K562 (cell line): ENCODE measurements at regions not wholly inside any gene's neighbourhood (a gene's known extent, or its start where the extent isn't known, plus 50 kb on each side); places are given as distances from the start of the nearest gene placed in this dataset.

Experiments
- TF ChIP-seq, protein P1 (sequence below): fragments of 200-600 bp; sonication (generic); IDR thresholded peaks from one replicate; pipeline ENCODE4 v1.6.1; 2012; ENCODE audit warnings: mild to moderate bottlenecking, low read depth, low read length, inconsistent platforms

GRCh38 chr4:188363196-188363595, 224.0 kb downstream of the TRIML1 start (continued):
- TF ChIP-seq, protein P1, sequence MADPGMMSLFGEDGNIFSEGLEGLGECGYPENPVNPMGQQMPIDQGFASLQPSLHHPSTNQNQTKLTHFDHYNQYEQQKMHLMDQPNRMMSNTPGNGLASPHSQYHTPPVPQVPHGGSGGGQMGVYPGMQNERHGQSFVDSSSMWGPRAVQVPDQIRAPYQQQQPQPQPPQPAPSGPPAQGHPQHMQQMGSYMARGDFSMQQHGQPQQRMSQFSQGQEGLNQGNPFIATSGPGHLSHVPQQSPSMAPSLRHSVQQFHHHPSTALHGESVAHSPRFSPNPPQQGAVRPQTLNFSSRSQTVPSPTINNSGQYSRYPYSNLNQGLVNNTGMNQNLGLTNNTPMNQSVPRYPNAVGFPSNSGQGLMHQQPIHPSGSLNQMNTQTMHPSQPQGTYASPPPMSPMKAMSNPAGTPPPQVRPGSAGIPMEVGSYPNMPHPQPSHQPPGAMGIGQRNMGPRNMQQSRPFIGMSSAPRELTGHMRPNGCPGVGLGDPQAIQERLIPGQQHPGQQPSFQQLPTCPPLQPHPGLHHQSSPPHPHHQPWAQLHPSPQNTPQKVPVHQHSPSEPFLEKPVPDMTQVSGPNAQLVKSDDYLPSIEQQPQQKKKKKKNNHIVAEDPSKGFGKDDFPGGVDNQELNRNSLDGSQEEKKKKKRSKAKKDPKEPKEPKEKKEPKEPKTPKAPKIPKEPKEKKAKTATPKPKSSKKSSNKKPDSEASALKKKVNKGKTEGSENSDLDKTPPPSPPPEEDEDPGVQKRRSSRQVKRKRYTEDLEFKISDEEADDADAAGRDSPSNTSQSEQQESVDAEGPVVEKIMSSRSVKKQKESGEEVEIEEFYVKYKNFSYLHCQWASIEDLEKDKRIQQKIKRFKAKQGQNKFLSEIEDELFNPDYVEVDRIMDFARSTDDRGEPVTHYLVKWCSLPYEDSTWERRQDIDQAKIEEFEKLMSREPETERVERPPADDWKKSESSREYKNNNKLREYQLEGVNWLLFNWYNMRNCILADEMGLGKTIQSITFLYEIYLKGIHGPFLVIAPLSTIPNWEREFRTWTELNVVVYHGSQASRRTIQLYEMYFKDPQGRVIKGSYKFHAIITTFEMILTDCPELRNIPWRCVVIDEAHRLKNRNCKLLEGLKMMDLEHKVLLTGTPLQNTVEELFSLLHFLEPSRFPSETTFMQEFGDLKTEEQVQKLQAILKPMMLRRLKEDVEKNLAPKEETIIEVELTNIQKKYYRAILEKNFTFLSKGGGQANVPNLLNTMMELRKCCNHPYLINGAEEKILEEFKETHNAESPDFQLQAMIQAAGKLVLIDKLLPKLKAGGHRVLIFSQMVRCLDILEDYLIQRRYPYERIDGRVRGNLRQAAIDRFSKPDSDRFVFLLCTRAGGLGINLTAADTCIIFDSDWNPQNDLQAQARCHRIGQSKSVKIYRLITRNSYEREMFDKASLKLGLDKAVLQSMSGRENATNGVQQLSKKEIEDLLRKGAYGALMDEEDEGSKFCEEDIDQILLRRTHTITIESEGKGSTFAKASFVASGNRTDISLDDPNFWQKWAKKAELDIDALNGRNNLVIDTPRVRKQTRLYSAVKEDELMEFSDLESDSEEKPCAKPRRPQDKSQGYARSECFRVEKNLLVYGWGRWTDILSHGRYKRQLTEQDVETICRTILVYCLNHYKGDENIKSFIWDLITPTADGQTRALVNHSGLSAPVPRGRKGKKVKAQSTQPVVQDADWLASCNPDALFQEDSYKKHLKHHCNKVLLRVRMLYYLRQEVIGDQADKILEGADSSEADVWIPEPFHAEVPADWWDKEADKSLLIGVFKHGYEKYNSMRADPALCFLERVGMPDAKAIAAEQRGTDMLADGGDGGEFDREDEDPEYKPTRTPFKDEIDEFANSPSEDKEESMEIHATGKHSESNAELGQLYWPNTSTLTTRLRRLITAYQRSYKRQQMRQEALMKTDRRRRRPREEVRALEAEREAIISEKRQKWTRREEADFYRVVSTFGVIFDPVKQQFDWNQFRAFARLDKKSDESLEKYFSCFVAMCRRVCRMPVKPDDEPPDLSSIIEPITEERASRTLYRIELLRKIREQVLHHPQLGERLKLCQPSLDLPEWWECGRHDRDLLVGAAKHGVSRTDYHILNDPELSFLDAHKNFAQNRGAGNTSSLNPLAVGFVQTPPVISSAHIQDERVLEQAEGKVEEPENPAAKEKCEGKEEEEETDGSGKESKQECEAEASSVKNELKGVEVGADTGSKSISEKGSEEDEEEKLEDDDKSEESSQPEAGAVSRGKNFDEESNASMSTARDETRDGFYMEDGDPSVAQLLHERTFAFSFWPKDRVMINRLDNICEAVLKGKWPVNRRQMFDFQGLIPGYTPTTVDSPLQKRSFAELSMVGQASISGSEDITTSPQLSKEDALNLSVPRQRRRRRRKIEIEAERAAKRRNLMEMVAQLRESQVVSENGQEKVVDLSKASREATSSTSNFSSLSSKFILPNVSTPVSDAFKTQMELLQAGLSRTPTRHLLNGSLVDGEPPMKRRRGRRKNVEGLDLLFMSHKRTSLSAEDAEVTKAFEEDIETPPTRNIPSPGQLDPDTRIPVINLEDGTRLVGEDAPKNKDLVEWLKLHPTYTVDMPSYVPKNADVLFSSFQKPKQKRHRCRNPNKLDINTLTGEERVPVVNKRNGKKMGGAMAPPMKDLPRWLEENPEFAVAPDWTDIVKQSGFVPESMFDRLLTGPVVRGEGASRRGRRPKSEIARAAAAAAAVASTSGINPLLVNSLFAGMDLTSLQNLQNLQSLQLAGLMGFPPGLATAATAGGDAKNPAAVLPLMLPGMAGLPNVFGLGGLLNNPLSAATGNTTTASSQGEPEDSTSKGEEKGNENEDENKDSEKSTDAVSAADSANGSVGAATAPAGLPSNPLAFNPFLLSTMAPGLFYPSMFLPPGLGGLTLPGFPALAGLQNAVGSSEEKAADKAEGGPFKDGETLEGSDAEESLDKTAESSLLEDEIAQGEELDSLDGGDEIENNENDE, result no peak
